Ovary (tissue), 7 donors: ENCODE measurements at regions not wholly inside any gene's neighbourhood (a gene's known extent, or its start where the extent isn't known, plus 50 kb on each side); places are given as distances from the start of the nearest gene placed in this dataset.

ENCODE experiments used
- DNase-seq, 5 donors: peaks; one replicate each; pipeline ENCODE4 v3.0.0-alpha.2; 2019 to 2020
- H3K27ac ChIP-seq, 2 donors: fragments of 200-600 bp; one replicate each; pipeline versions ENCODE4 v1.5.1 to v1.8.0; 2019 to 2022
- H3K27me3 ChIP-seq: fragments of 200-600 bp; one replicate; pipeline ENCODE4 v1.8.0; 2022
- H3K36me3 ChIP-seq: fragments of 200-600 bp; sonication (generic); one replicate; pipeline ENCODE4 v1.5.1; 2019
- H3K4me1 ChIP-seq: one replicate; pipeline ENCODE4 v1.8.1; 2013; ENCODE audit warnings: mild to moderate bottlenecking, moderate library complexity; ENCODE audit not compliant: insufficient read depth
- H3K4me3 ChIP-seq: fragments of 200-600 bp; sonication (generic); one replicate; pipeline ENCODE4 v1.5.1; 2017
- H3K9me3 ChIP-seq, 2 donors: fragments of 200-600 bp in 1 of 2; sonication (generic) in 1 of 2; one replicate each; pipeline versions ENCODE4 v1.5.1 to v1.8.1; 2013 to 2019; ENCODE audit warnings: mild to moderate bottlenecking in 1 of 2, moderate library complexity in 1 of 2
- EP300 ChIP-seq: sonication (generic); formaldehyde crosslinking; IDR thresholded peaks from one replicate; pipeline ENCODE4 v1.6.1; 2017; ENCODE audit warnings: antibody characterized with exemption
- POLR2A ChIP-seq: fragments of 450-650 bp; IDR thresholded peaks from one replicate; pipeline ENCODE4 v1.6.1; 2017; ENCODE audit warnings: antibody characterized with exemption, mild to moderate bottlenecking, moderate library complexity
- WGBS, 3 donors: extraction: QIAGEN DNeasy Blood & Tissue Kit in 1 of 3; methylation state at CpG; one replicate each; pipeline versions ENCODE4 v1.1.5 to v1.1.7; 2013 to 2017; 5-methylcytosine and 5-hydroxymethylcytosine counted together
- intact Hi-C, 4 donors: fragments of 100-400 bp; cut with DNase I; formaldehyde crosslinking; loops; one replicate each; pipeline versions ENCODE4 v1.11.0 to v1.15.1; 2022 to 2023
- TF ChIP-seq, protein P1 (sequence below), 3 donors: fragments of 450-650 bp in 2 of 3; fragments of 200-600 bp in 1 of 3; IDR thresholded peaks; one replicate each; pipeline versions ENCODE4 v1.5.1 to v1.8.0; 2016 to 2022; ENCODE audit warnings: antibody characterized with exemption in 3 of 3, mild to moderate bottlenecking in 1 of 3
- donor health status: DM: no; HTN: no; CAD: no; lungs with moderate emphysema.
- donor health status: DM: no; HTN: no; CAD: no.
- donor health status: Bipolar disorder and iron deficiency.
- donor health status: DM: no; HTN: no; CAD: no.
- donor health status: DM: yes; HTN: yes; CAD: no.

DNA sequence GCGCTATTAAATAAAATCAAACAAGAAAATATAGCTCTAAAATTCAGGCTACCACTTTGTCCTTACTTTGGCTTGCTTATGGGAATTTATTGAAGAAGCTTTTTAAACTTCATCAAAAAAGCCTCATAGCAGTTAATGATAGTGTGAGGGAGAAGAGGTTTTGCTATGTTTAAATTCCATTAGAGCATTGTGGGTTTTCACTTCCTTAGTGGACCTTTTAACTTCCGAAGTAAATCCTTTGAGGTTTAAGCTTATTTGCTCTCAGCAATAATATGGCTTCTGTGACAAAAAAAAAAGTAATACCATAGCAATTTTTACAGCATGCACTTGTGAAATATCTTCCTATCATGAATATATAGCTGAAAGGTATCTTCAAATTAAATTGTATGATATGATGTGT is 120.2 kb upstream of the NDST4 start:
- no peak overlapping the region for H3K27ac ChIP-seq
- no peaks in the 10 kb centered on the region for H3K9me3 ChIP-seq
- 72 to 84% (median 75%) methylated on average over 2 of the region's 2 CpGs for WGBS, 3 donors
- no peak for DNase-seq
- H3K4me3 ChIP-seq: no peak overlapping the region
- H3K36me3 ChIP-seq: no peaks in the 10 kb centered on the region
- no peaks in the 10 kb centered on the region for H3K4me1 ChIP-seq
- H3K27me3 ChIP-seq: no peaks in the 10 kb centered on the region
- intact Hi-C loops: no loop called here
- TF ChIP-seq POLR2A (no peak), EP300 (no peak)
- TF ChIP-seq, protein P1, sequence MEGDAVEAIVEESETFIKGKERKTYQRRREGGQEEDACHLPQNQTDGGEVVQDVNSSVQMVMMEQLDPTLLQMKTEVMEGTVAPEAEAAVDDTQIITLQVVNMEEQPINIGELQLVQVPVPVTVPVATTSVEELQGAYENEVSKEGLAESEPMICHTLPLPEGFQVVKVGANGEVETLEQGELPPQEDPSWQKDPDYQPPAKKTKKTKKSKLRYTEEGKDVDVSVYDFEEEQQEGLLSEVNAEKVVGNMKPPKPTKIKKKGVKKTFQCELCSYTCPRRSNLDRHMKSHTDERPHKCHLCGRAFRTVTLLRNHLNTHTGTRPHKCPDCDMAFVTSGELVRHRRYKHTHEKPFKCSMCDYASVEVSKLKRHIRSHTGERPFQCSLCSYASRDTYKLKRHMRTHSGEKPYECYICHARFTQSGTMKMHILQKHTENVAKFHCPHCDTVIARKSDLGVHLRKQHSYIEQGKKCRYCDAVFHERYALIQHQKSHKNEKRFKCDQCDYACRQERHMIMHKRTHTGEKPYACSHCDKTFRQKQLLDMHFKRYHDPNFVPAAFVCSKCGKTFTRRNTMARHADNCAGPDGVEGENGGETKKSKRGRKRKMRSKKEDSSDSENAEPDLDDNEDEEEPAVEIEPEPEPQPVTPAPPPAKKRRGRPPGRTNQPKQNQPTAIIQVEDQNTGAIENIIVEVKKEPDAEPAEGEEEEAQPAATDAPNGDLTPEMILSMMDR (IDR thresholded peaks at IDR 0.05): no peak

DNA sequence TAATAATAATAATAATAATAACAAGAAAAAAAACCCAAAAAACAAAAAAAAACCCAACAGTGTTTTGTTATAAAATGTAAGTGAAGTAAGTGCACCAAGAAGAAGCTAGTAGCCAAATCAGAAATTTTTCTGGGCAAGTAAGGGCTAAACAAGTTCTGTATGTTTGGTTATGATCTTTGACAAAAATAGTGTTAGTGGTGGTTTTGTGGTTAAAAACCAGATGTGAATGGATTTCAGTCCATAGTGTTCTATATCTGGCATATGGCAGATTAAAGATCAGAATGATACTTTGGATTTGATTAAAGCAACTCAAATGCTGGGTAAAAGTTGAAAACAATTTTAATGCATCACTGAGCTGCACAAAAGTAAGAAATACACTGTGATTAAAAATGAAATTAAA is 116.5 kb upstream of the NDST4 start:
- Histone ChIP-seq H3K9me3 (no peaks in the 10 kb centered on the region), H3K27me3 (no peaks in the 10 kb centered on the region), H3K4me1 (no peaks in the 10 kb centered on the region), H3K36me3 (no peaks in the 10 kb centered on the region), H3K4me3 (no peak overlapping the region), H3K27ac (no peak overlapping the region)
- no peak for DNase-seq
- intact Hi-C loops: no loop called here
- TF ChIP-seq, protein P1 (IDR thresholded peaks at IDR 0.05): no peak
- TF ChIP-seq EP300: no peak
- no peak for TF ChIP-seq POLR2A

DNA sequence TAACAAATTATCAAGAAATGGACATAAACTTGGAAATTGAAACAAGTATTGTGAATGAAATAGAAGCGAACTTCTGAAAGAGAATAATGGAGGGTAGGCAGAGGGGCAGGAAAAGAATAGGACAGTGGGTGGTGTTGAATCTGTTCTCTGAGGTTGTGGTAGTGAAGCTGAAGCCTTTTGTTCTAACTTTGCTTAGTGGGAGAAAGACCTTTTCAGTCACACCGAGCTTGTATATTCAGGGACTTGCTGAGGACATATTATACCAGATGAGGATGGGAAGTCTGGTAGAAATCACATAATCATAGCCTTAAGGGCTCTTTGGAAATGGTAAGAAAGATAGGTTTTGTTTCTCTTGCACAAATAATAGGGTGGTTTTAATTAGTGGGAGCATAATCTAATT is 115.4 kb upstream of the NDST4 start:
- WGBS, 3 donors: 76 to 81% (median 78%) methylated on average over 2 of the region's 2 CpGs
- Histone ChIP-seq H3K27me3 (no peaks in the 10 kb centered on the region), H3K4me1 (no peaks in the 10 kb centered on the region), H3K27ac (no peak overlapping the region), H3K4me3 (no peak overlapping the region), H3K9me3 (no peaks in the 10 kb centered on the region), H3K36me3 (no peaks in the 10 kb centered on the region)
- no peak for TF ChIP-seq EP300
- TF ChIP-seq POLR2A: no peak
- TF ChIP-seq, protein P1 (IDR thresholded peaks at IDR 0.05): no peak
- intact Hi-C loops: no loop called here
- DNase-seq: no peak

DNA sequence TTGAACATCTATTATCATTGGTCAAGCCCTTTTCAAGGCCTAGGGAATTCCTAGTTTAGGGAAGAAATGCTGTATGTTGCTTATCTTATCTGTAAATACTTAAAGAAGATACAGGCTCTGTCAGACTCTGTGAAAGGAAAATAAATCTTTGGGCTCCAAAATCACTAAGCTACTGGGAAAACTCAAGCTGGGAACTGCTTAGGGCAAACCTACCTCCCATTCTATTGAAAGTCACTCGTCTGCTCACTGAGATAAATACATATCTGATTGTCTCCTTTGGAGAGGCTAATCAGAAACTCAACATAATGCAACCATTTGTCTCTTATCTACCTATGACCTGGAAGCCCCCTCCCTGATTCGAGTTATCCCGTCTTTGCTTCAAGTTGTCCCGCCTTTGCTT is 108.6 kb upstream of the NDST4 start:
- no peaks in the 10 kb centered on the region for H3K9me3 ChIP-seq
- TF ChIP-seq, protein P1 (IDR thresholded peaks at IDR 0.05): no peak
- TF ChIP-seq EP300 (no peak), POLR2A (no peak)
- no peaks in the 10 kb centered on the region for H3K36me3 ChIP-seq
- no peaks in the 10 kb centered on the region for H3K27me3 ChIP-seq
- no peak overlapping the region for H3K27ac ChIP-seq
- WGBS, 3 donors: 75 to 81% (median 77%) methylated on average over 4 of the region's 4 CpGs
- no peak overlapping the region for H3K4me3 ChIP-seq
- intact Hi-C loops: no loop called here
- DNase-seq: no peak
- no peaks in the 10 kb centered on the region for H3K4me1 ChIP-seq

DNA sequence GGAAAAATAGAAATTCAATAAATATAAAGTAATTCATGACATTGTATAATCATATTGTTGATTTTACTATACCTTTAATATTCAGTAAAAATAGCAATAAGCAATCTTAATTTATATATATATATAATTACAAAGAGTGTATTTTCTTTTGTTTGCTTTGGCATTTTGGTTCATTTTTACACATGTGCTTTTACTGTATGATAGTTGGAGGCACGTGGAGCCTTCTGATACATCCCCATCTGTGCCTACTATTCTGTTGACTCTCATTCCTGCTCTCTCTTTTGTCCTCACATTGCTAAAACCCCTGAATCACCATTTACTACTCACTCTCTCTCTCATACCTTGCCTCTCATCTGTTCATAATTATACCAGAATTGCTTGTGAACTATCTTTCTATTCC is 106.4 kb upstream of the NDST4 start:
- H3K27ac ChIP-seq: no peak overlapping the region
- H3K27me3 ChIP-seq: no peaks in the 10 kb centered on the region
- no peaks in the 10 kb centered on the region for H3K9me3 ChIP-seq
- H3K36me3 ChIP-seq: no peaks in the 10 kb centered on the region
- no peaks in the 10 kb centered on the region for H3K4me1 ChIP-seq
- intact Hi-C loops: no loop called here
- WGBS, 3 donors: 58 to 67% (median 58%) methylated on average over 1 of the region's 1 CpG
- TF ChIP-seq, protein P1 (IDR thresholded peaks at IDR 0.05): no peak
- no peak for TF ChIP-seq EP300
- no peak for TF ChIP-seq POLR2A
- no peak for DNase-seq
- no peak overlapping the region for H3K4me3 ChIP-seq
